ENCODE measurements at regions not wholly inside any gene's neighbourhood (a gene's known extent, or its start where the extent isn't known, plus 50 kb on each side); places are given as distances from the start of the nearest gene placed in this dataset.

DNA sequence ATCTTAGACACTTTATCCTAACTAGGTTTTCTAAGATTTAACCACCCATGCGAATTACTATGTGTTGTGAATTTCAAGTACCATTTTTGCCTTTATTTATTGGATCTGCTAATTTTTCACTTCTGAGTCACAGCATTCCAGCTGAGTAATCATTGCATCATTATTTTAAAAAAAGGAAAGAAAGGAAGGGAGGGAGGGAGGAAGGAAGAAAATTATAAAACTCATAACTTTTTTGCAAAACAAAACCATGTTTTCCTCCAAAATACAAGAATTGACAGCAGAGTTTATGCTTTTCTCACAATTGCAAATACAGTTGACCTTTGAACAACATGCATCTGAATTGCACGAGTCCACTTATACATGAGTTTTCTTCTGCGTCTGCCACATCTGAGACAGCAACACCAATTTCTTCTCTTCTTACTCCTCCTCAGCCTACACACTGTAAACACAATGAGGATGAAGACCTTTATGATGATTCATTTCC lies 651.4 kb upstream of the NECTIN3 start:
- Histone ChIP-seq H3K9me3 (ENCODE audit: low read depth, low read length, poor library complexity, severe bottlenecking) (no peaks in the 10 kb centered on the region), H3K4me1 (ENCODE audit: insufficient read depth, low read length, poor library complexity, severe bottlenecking) (peaks cover 20% of the 10 kb centered on the region), H3K4me3 (ENCODE audit: low read depth, low read length, poor library complexity, severe bottlenecking) (no peak overlapping the region), H3K27ac (ENCODE audit: low read depth, low read length, poor library complexity, severe bottlenecking) (peak overlapping the region; percentile 83), H3K36me3 (ENCODE audit: insufficient read depth, low read length, poor library complexity, severe bottlenecking) (no peaks in the 10 kb centered on the region), H3K27me3 (replicated peaks; ENCODE audit: insufficient read depth, low read depth, low read length, poor library complexity) (no peaks in the 10 kb centered on the region)
- POLR2A ChIA-PET (ENCODE audit: low non-redundant PET) = interaction anchor here (0.7 kb wide), 1 partner anchor 8 kb away, joined by 3 read pairs; no protein-coding TSS in a partner anchor
- TF ChIP-seq, protein P1, sequence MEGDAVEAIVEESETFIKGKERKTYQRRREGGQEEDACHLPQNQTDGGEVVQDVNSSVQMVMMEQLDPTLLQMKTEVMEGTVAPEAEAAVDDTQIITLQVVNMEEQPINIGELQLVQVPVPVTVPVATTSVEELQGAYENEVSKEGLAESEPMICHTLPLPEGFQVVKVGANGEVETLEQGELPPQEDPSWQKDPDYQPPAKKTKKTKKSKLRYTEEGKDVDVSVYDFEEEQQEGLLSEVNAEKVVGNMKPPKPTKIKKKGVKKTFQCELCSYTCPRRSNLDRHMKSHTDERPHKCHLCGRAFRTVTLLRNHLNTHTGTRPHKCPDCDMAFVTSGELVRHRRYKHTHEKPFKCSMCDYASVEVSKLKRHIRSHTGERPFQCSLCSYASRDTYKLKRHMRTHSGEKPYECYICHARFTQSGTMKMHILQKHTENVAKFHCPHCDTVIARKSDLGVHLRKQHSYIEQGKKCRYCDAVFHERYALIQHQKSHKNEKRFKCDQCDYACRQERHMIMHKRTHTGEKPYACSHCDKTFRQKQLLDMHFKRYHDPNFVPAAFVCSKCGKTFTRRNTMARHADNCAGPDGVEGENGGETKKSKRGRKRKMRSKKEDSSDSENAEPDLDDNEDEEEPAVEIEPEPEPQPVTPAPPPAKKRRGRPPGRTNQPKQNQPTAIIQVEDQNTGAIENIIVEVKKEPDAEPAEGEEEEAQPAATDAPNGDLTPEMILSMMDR (conservative IDR thresholded peaks at IDR 0.05; ENCODE audit: low read depth, low read length) = no peak
- no peak for TF ChIP-seq EZH2 (IDR thresholded peaks at IDR 0.05; ENCODE audit: borderline replicate concordance, low read depth, low read length, poor library complexity, severe bottlenecking)
- peak; percentile 81 for DNase-seq (ENCODE audit: low spot score)
- no TSS peak for BruUV-seq (replicated peaks)
- CTCF ChIA-PET = no interaction called here
- intact Hi-C loops (cut with micrococcal nuclease; ENCODE audit: unreplicated experiment) = no loop called here

DNA sequence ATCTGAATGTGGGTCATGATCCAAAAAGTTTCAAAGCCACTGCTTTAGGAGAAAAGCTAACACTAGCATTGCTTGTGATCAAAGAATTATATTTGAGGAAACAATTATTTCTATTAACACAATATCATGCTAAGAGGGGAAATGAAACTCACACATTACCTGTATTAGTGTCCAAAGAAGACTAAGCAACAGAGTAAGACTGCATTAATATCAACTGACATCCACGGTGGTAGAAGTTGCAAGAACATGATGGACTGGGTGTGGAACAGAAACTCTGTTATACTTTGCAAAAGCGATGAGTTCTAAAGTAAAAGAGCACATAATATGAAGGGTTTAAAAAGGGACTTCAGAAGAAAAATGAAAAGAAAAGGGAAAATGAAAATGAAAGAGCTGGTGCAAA lies 648.3 kb upstream of the NECTIN3 start:
- Histone ChIP-seq H3K4me3 (ENCODE audit: low read depth, low read length, poor library complexity, severe bottlenecking) (no peak overlapping the region), H3K9me3 (ENCODE audit: low read depth, low read length, poor library complexity, severe bottlenecking) (no peaks in the 10 kb centered on the region), H3K27me3 (replicated peaks; ENCODE audit: insufficient read depth, low read depth, low read length, poor library complexity) (no peaks in the 10 kb centered on the region), H3K36me3 (ENCODE audit: insufficient read depth, low read length, poor library complexity, severe bottlenecking) (no peaks in the 10 kb centered on the region), H3K27ac (ENCODE audit: low read depth, low read length, poor library complexity, severe bottlenecking) (no peak overlapping the region), H3K4me1 (ENCODE audit: insufficient read depth, low read length, poor library complexity, severe bottlenecking) (peaks cover 18% of the 10 kb centered on the region)
- BruUV-seq (replicated peaks) = no TSS peak
- POLR2A ChIA-PET (ENCODE audit: low non-redundant PET) = no interaction called here
- no peak for DNase-seq (ENCODE audit: low spot score)
- CTCF ChIA-PET = no interaction called here
- TF ChIP-seq EZH2 (IDR thresholded peaks at IDR 0.05; ENCODE audit: borderline replicate concordance, low read depth, low read length, poor library complexity, severe bottlenecking) = no peak
- TF ChIP-seq, protein P1 (conservative IDR thresholded peaks at IDR 0.05; ENCODE audit: low read depth, low read length) = no peak
- intact Hi-C loops (cut with micrococcal nuclease; ENCODE audit: unreplicated experiment) = no loop called here

DNA sequence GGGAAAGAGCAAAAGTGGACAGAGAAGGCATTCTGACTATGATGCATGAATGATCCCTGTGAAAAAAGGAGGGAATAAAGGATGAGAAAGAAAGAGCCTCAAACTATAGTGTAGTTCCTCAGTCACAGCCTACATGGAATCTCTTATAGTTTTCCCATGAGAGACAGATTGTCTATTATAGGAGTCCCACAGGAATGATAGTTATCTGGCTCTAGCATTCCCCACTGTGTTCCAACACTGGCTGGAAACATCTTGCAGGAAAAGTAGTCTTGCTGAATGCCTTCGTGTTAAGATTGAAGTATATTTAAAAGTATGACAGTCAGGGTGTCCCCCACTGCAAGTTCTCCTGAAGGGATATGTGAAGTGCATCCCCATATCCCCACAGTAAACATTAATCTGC lies 641.5 kb upstream of the NECTIN3 start:
- TF ChIP-seq, protein P1 (conservative IDR thresholded peaks at IDR 0.05; ENCODE audit: low read depth, low read length) = no peak
- TF ChIP-seq EZH2 (IDR thresholded peaks at IDR 0.05; ENCODE audit: borderline replicate concordance, low read depth, low read length, poor library complexity, severe bottlenecking) = no peak
- Histone ChIP-seq H3K36me3 (ENCODE audit: insufficient read depth, low read length, poor library complexity, severe bottlenecking) (no peaks in the 10 kb centered on the region), H3K4me1 (ENCODE audit: insufficient read depth, low read length, poor library complexity, severe bottlenecking) (no peaks in the 10 kb centered on the region), H3K27ac (ENCODE audit: low read depth, low read length, poor library complexity, severe bottlenecking) (no peak overlapping the region), H3K9me3 (ENCODE audit: low read depth, low read length, poor library complexity, severe bottlenecking) (no peaks in the 10 kb centered on the region), H3K27me3 (replicated peaks; ENCODE audit: insufficient read depth, low read depth, low read length, poor library complexity) (no peaks in the 10 kb centered on the region), H3K4me3 (ENCODE audit: low read depth, low read length, poor library complexity, severe bottlenecking) (no peak overlapping the region)
- no peak for DNase-seq (ENCODE audit: low spot score)
- CTCF ChIA-PET = no interaction called here
- BruUV-seq (replicated peaks) = no TSS peak
- POLR2A ChIA-PET (ENCODE audit: low non-redundant PET) = no interaction called here
- intact Hi-C loops (cut with micrococcal nuclease; ENCODE audit: unreplicated experiment) = no loop called here

Measured in A673 (cell line).